PFSK-1 (cell line): ENCODE measurements at regions not wholly inside any gene's neighbourhood (a gene's known extent, or its start where the extent isn't known, plus 50 kb on each side); places are given as distances from the start of the nearest gene placed in this dataset.

Source experiments
- FOXP2 ChIP-seq: optimal IDR thresholded peaks from 2 replicates; pipeline ENCODE3; 2011; ENCODE audit warnings: borderline replicate concordance, control low read depth, inconsistent platforms; ENCODE audit not compliant: insufficient read depth; ENCODE audit errors: extremely low read length, extremely low read depth
- POLR2AphosphoS5 ChIP-seq: IDR thresholded peaks from 2 replicates; pipeline ENCODE4 v1.6.1; 2012; ENCODE audit warnings: low read depth, mild to moderate bottlenecking, control low read depth, low read length, moderate library complexity
- SIN3A ChIP-seq: IDR thresholded peaks from 2 replicates; pipeline ENCODE4 v1.6.1; 2012; ENCODE audit warnings: mild to moderate bottlenecking, low read length, moderate library complexity, borderline replicate concordance; ENCODE audit not compliant: insufficient read depth
- TAF1 ChIP-seq: IDR thresholded peaks from 2 replicates; pipeline ENCODE4 v1.6.1; 2012; ENCODE audit warnings: low read length, control low read depth, borderline replicate concordance; ENCODE audit not compliant: insufficient read depth
- TF ChIP-seq, protein P1 (sequence below), 2 experiments: IDR thresholded peaks; 2 replicates each; pipeline versions ENCODE4 v1.6.1 to v1.8.0; 2011 to 2012; ENCODE audit warnings: low read depth in 2 of 2, low read length in 2 of 2, control low read depth in 1 of 2, inconsistent platforms in 1 of 2, mild to moderate bottlenecking in 1 of 2, moderate library complexity in 1 of 2; ENCODE audit not compliant: insufficient read depth in 1 of 2

- TF ChIP-seq, protein P1, sequence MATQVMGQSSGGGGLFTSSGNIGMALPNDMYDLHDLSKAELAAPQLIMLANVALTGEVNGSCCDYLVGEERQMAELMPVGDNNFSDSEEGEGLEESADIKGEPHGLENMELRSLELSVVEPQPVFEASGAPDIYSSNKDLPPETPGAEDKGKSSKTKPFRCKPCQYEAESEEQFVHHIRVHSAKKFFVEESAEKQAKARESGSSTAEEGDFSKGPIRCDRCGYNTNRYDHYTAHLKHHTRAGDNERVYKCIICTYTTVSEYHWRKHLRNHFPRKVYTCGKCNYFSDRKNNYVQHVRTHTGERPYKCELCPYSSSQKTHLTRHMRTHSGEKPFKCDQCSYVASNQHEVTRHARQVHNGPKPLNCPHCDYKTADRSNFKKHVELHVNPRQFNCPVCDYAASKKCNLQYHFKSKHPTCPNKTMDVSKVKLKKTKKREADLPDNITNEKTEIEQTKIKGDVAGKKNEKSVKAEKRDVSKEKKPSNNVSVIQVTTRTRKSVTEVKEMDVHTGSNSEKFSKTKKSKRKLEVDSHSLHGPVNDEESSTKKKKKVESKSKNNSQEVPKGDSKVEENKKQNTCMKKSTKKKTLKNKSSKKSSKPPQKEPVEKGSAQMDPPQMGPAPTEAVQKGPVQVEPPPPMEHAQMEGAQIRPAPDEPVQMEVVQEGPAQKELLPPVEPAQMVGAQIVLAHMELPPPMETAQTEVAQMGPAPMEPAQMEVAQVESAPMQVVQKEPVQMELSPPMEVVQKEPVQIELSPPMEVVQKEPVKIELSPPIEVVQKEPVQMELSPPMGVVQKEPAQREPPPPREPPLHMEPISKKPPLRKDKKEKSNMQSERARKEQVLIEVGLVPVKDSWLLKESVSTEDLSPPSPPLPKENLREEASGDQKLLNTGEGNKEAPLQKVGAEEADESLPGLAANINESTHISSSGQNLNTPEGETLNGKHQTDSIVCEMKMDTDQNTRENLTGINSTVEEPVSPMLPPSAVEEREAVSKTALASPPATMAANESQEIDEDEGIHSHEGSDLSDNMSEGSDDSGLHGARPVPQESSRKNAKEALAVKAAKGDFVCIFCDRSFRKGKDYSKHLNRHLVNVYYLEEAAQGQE (IDR thresholded peaks at IDR 0.05; ENCODE audit: insufficient read depth in 1 of 2, low read depth in 2 of 2, low read length in 2 of 2): no peak
- no peak for TF ChIP-seq TAF1
- no peak for TF ChIP-seq SIN3A
- no peak for TF ChIP-seq POLR2AphosphoS5
- no peak for TF ChIP-seq FOXP2
Observed at GRCh38 chr4:72959411-72959810, 110.1 kb downstream of the COX18 start.

GRCh38 chr4:72954811-72955210 lies 114.7 kb downstream of the COX18 start:
- TF ChIP-seq FOXP2: no peak
- TF ChIP-seq SIN3A: no peak
- TF ChIP-seq, protein P1 (IDR thresholded peaks at IDR 0.05; ENCODE audit: insufficient read depth in 1 of 2, low read depth in 2 of 2, low read length in 2 of 2): no peak
- TF ChIP-seq POLR2AphosphoS5: no peak
- TF ChIP-seq TAF1: no peak

DNA sequence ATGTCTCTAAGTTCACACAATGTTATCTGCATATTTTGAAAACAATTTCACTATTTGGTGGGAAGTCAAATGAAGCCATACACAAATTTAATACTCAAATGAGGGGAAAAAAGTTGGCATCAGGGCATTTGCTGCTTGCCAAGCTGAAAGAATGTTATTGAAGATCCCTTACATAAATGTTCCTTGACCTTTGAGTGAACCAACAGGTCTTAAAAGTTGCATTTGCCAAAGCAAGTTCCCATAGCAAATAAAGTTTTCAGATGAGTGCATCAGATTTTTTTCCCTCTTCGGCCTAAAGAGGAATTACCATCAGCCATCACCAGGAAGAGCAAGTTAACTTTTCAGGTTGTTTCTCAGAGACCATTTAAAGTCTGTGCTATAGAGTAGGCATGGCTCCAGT lies 115.9 kb downstream of the COX18 start:
- TF ChIP-seq POLR2AphosphoS5 (no peak), SIN3A (no peak), TAF1 (no peak), FOXP2 (no peak)
- TF ChIP-seq, protein P1 (IDR thresholded peaks at IDR 0.05; ENCODE audit: insufficient read depth in 1 of 2, low read depth in 2 of 2, low read length in 2 of 2): no peak

DNA sequence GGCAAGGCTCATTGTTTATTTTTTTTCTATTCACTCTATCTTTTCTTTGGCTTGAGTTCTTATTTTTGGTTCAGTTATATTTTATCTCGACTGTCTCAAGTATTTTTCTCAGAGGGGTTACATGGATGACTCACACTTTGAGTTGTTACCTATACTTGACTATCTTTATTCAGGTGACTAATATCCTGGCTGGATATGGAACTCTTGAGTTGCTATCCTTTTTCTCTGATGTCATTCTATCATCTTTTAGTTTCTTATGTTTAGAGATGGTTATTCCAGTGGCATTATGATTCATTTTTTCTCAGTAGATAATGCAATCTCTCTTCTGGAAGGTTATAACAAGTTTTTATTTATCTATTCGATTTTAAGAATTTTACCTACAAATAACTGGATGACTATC lies 117.9 kb downstream of the COX18 start:
- TF ChIP-seq SIN3A (no peak), FOXP2 (no peak), TAF1 (no peak), POLR2AphosphoS5 (no peak)
- TF ChIP-seq, protein P1 (IDR thresholded peaks at IDR 0.05; ENCODE audit: insufficient read depth in 1 of 2, low read depth in 2 of 2, low read length in 2 of 2): no peak

- no peak for TF ChIP-seq TAF1
- TF ChIP-seq SIN3A: no peak
- TF ChIP-seq, protein P1 (IDR thresholded peaks at IDR 0.05; ENCODE audit: insufficient read depth in 1 of 2, low read depth in 2 of 2, low read length in 2 of 2): no peak
- TF ChIP-seq POLR2AphosphoS5: no peak
- no peak for TF ChIP-seq FOXP2
Observed at GRCh38 chr4:72951147-72951546, 118.4 kb downstream of the COX18 start.
